ENCODE measurements at regions not wholly inside any gene's neighbourhood (a gene's known extent, or its start where the extent isn't known, plus 50 kb on each side); places are given as distances from the start of the nearest gene placed in this dataset.

DNA sequence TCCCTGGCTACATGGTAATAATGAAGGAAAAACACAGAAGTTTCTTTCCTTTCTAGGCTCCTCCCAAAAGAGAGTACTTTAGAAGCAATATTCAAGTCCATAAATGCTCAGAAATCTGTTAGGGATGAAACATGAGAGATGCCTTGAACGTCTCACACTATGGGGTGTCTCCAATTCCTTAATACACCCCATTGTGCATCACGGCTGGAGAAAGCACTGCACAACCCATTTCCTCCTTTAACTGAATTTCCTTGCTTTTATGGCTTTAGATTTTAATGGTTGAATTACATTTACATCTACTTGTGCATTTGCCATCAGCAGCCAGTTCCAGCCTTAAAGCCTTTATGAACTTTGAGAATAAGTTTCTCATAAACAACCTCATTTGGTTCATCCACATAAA, 498.9 kb upstream of the PTBP2 start:
- H3K79me2 ChIP-seq (ENCODE audit: control insufficient read depth in 1 of 2, insufficient read depth in 2 of 2, low read length in 2 of 2) = no peaks in the 10 kb centered on the region
- no peak overlapping the region for H3K27ac ChIP-seq (ENCODE audit: low read depth, low read length)
- no peak overlapping the region for H4K5ac ChIP-seq (ENCODE audit: insufficient read length, low read depth, low read length)
- H3K9me3 ChIP-seq (ENCODE audit: insufficient read depth in 2 of 2, low read depth in 1 of 2, low read length in 1 of 2) = no peaks in the 10 kb centered on the region
- H4K20me1 ChIP-seq (replicated peaks in 1 of 2; ENCODE audit: control insufficient read depth in 1 of 2, insufficient read depth in 2 of 2, low read length in 2 of 2) = no peaks in the 10 kb centered on the region
- no peak overlapping the region for H2BK12ac ChIP-seq (ENCODE audit: low read depth, low read length)
- H2AK5ac ChIP-seq (ENCODE audit: low read depth, low read length) = no peak overlapping the region
- ChIA-PET POLR2A (ENCODE audit: partially characterized antibody) (no interaction called here), CTCF (ENCODE audit: partially characterized antibody) (interaction anchor here (2.0 kb wide), 1 partner anchor 14 kb away, joined by 7 read pairs; no protein-coding TSS in a partner anchor)
- no peak overlapping the region for H2BK20ac ChIP-seq (ENCODE audit: low read length)
- H4K8ac ChIP-seq (ENCODE audit: extremely low read depth, insufficient read depth, low read length) = no peak overlapping the region
- no peaks in the 10 kb centered on the region; a peak in 1 of 8 replicates for H3K36me3 ChIP-seq (ENCODE audit: control insufficient read depth in 2 of 4, insufficient read depth in 4 of 4, low read length in 3 of 4)
- H3K27me3 ChIP-seq (replicated peaks in 1 of 4; ENCODE audit: control insufficient read depth in 3 of 4, extremely low read depth in 1 of 4, insufficient read depth in 3 of 4, low read length in 3 of 4) = no peaks in the 10 kb centered on the region
- H3K18ac ChIP-seq (ENCODE audit: extremely low read depth, low read length) = no peak overlapping the region
- H3K56ac ChIP-seq (replicated peaks; ENCODE audit: insufficient read length, low read depth, low read length) = no peak overlapping the region
- H3K4ac ChIP-seq (replicated peaks; ENCODE audit: insufficient read length, low read depth, low read length) = no peak overlapping the region
- H2BK5ac ChIP-seq (ENCODE audit: low read depth, low read length) = no peak overlapping the region
- DNase-seq (ENCODE audit: low read depth in 1 of 2, low spot score in 2 of 2) (no peak), FAIRE-seq (no peak)
- H3K79me1 ChIP-seq (ENCODE audit: low read depth, low read length) = no peaks in the 10 kb centered on the region
- no peak overlapping the region for H2BK15ac ChIP-seq (ENCODE audit: low read length)
- no peak overlapping the region for H2AFZ ChIP-seq (ENCODE audit: low read length)
- no peak overlapping the region for H3K23ac ChIP-seq (ENCODE audit: insufficient read length)
- H4K91ac ChIP-seq (replicated peaks; ENCODE audit: insufficient read length, low read length) = no peak overlapping the region
- H2BK120ac ChIP-seq (replicated peaks; ENCODE audit: low read depth, low read length) = no peak overlapping the region
- no peak overlapping the region for H3K4me3 ChIP-seq (ENCODE audit: extremely low read depth in 1 of 4, insufficient read depth in 2 of 4, low read depth in 3 of 4, low read length in 4 of 4)
- no peaks in the 10 kb centered on the region for H3K23me2 ChIP-seq (ENCODE audit: low read depth, low read length)
- WGBS, 2 experiments (ENCODE audit: extremely low coverage in 1 of 2, insufficient coverage in 1 of 2, insufficient read length in 1 of 2, insufficient replicate concordance in 2 of 2, low coverage in 1 of 2, low lambda C conversion rate in 2 of 2, missing lambda C conversion rate in 1 of 2) = 78% methylated on average over 2 of the region's 2 CpGs; no CpG with 5 or more reads in 1 of the 2 experiments
- TF ChIP-seq CBX8 (IDR thresholded peaks at IDR 0.05; ENCODE audit: borderline replicate concordance, low read depth, low read length) = no peak
- TF ChIP-seq POLR2AphosphoS5 (IDR thresholded peaks at IDR 0.05; ENCODE audit: low read depth, low read length) = no peak
- TF ChIP-seq PHF8 (conservative IDR thresholded peaks at IDR 0.05; ENCODE audit: low read depth, low read length) = no peak
- TF ChIP-seq, protein P1, sequence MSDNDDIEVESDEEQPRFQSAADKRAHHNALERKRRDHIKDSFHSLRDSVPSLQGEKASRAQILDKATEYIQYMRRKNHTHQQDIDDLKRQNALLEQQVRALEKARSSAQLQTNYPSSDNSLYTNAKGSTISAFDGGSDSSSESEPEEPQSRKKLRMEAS (IDR thresholded peaks at IDR 0.05) = no peak
- no peak for TF ChIP-seq GABPA (IDR thresholded peaks at IDR 0.05; ENCODE audit: borderline replicate concordance, insufficient read depth, low read length)
- TF ChIP-seq GTF2F1 (IDR thresholded peaks at IDR 0.05; ENCODE audit: borderline replicate concordance, low read depth, low read length) = no peak
- TF ChIP-seq TCF12 (IDR thresholded peaks at IDR 0.05; ENCODE audit: low read depth, low read length) = no peak
- no peak overlapping the region for H3K14ac ChIP-seq (ENCODE audit: insufficient read length)
- H3K4me1 ChIP-seq (replicated peaks in 1 of 4; ENCODE audit: control insufficient read depth in 3 of 4, insufficient read depth in 4 of 4, low read length in 3 of 4) = no peaks in the 10 kb centered on the region
- no peak overlapping the region for H3K9ac ChIP-seq (replicated peaks in 1 of 4; ENCODE audit: extremely low read depth in 1 of 4, low read depth in 3 of 4, low read length in 3 of 4)
- H3K4me2 ChIP-seq (ENCODE audit: insufficient read depth in 1 of 2, low read depth in 2 of 2, low read length in 2 of 2) = no peak overlapping the region

All from H1 (cell line).